Neural cell (in vitro differentiated cells): ENCODE measurements at regions not wholly inside any gene's neighbourhood (a gene's known extent, or its start where the extent isn't known, plus 50 kb on each side); places are given as distances from the start of the nearest gene placed in this dataset.
"Not testable (repeated sequence)": the region's sequence is repeated elsewhere in the genome, so short reads cannot be mapped to it uniquely, and the experiment has no call there.

Experiments
- POLR2AphosphoS5 ChIP-seq: IDR thresholded peaks from 2 replicates; pipeline ENCODE4 v1.6.1; 2012
- TF ChIP-seq, protein P1 (sequence below): fragments of 450-650 bp; IDR thresholded peaks from 2 replicates; pipeline ENCODE4 v1.5.1; 2014; ENCODE audit warnings: antibody characterized with exemption, mild to moderate bottlenecking, moderate library complexity; ENCODE audit not compliant: poor library complexity, severe bottlenecking

DNA sequence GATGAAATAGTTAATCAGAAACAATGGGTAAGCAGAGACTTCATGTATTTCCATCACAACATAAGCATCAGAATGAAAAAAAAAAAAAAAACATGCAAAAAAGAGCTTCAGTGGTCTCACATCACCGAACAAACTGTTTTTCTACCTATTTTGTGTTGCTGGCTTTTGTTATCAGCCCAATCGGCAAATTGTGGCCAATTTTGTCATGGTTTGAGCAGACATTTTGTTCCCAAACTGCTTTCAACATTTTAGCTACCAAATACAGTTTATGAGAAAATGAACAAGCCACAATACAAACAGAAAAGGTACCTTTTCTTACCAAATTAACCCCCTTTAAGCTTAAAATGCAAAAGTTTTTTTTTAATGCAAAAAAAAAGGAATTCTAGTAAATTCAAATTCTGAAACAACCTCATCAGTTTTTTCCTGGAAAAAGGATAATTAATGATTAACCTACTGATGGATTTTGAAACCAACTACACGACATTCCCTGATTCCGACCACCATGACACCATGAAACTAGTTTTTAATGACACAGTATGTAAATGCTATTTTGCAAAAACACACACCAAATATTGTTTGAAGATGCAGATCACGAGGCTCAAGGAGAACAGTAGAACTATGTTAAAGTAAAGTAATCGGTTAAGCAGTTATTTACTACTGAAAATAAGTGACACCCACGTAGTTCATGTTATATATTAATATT lies 316.7 kb downstream of the BCL2L11 start:
- TF ChIP-seq, protein P1, sequence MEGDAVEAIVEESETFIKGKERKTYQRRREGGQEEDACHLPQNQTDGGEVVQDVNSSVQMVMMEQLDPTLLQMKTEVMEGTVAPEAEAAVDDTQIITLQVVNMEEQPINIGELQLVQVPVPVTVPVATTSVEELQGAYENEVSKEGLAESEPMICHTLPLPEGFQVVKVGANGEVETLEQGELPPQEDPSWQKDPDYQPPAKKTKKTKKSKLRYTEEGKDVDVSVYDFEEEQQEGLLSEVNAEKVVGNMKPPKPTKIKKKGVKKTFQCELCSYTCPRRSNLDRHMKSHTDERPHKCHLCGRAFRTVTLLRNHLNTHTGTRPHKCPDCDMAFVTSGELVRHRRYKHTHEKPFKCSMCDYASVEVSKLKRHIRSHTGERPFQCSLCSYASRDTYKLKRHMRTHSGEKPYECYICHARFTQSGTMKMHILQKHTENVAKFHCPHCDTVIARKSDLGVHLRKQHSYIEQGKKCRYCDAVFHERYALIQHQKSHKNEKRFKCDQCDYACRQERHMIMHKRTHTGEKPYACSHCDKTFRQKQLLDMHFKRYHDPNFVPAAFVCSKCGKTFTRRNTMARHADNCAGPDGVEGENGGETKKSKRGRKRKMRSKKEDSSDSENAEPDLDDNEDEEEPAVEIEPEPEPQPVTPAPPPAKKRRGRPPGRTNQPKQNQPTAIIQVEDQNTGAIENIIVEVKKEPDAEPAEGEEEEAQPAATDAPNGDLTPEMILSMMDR = not testable (repeated sequence)
- not testable (repeated sequence) for TF ChIP-seq POLR2AphosphoS5
